GM21825 (cell line): ENCODE measurements at regions not wholly inside any gene's neighbourhood (a gene's known extent, or its start where the extent isn't known, plus 50 kb on each side); places are given as distances from the start of the nearest gene placed in this dataset.
"Not testable (repeated sequence)": the region's sequence is repeated elsewhere in the genome, so short reads cannot be mapped to it uniquely, and the experiment has no call there.

Source experiments
- ATAC-seq: cut with Tn5 transposase; IDR thresholded peaks from one replicate; pipeline ENCODE4 v1.9.1; 2021; ENCODE audit warnings: mild to moderate bottlenecking, moderate library complexity; ENCODE audit not compliant: unreplicated experiment

DNA sequence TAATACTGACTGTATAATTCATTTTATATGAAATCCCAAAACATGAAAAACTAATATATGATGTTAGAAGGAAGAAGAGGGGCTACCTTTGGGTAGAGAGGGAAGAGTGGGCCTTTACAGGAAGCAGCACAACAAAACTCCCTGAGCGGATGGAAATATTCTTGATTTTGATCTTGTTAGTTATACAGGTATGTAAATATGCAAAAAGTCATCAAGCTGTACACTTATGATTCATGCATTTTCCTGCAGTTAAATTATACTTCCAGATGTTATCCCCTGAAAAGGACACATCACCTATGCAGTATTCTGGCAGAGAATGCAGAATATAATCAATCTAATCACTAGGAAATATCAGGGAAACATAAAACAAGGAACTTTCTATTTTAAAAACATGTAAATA lies 249.4 kb upstream of the MGAT5 start:
- no peak for ATAC-seq

DNA sequence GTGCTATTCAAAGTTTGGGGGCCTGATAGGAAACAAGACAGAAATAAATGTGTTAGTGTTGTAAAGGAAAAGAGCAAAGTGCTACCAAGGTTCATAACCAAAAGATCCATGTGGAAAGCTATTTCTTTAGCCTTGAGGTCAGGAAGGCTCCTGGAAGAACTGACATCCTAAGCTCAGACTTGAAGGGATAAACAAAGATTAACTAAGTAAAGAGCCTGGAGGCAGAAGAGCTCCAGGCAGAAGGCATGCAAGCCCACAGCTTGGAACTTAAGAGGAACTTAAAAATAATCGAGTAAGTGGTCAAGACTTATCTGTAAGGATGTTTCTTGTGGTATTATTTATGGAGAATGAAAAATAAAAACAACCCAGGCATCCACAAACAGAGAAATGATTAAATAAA lies 245.0 kb upstream of the MGAT5 start:
- no peak for ATAC-seq

DNA sequence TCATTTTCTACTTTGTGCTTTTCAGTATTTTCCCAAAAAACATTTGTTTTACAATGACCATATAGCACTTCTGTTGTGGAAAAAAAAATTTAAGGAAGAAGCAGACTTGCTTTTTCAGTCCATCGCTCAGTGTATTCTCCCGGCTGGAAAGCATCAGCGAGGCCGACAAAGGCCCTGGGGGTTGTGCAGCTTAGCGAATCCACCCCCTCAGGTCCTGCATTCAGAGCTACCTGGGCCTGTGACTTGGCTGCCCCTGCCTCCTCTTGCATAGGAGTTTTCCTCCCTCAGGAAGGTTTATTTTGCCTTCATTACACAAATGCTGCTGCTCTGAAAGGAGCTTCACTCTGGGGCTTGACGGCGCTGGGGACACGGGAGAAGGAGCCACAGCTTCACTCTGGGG lies 244.4 kb upstream of the MGAT5 start:
- no peak for ATAC-seq

DNA sequence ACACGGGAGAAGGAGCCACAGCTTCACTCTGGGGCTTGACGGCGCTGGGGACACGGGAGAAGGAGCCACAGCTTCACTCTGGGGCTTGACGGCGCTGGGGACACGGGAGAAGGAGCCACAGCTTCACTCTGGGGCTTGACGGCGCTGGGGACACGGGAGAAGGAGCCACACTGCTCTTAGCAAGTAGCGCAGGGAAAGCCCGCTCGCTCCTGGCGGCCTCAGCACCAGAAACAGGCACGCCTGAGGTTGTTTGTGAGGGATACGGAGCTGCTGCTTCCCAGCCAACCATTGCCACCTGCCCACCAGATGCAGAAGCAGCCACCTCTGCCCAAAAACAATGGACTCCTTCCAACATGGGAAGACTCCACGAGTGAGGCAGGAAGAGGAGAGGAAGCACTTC lies 244.0 kb upstream of the MGAT5 start:
- ATAC-seq, result not testable (repeated sequence)

DNA sequence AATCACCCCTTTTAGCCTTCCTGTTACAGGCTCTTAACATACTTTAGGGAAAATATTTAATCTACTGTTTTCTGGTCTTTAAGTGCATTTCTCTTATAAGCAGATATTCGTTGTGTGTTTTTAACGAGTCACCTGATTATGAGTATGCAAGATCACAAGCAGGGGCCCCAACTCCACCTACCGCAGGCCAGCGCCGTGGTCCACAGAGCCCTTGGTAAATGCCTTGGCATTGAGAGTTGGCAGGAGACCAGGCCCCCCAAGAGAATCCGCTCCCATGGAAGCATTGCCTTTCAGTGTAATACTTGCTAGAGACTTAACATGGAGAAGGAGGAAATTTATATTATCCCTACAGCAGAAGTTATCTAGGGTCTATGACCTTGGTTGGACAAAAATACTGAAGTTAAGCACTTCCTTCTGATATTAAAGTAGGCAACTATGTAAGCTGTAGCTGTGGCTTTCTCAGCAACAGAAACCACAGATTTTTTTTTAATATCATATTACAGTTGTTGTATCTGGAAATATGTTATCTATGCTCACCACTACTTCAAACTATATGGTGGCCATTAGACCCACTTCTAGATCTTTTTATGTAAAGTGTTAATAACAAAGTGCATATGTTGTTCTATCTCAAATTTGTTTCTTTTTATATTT lies 241.8 kb upstream of the MGAT5 start:
- no peak for ATAC-seq

DNA sequence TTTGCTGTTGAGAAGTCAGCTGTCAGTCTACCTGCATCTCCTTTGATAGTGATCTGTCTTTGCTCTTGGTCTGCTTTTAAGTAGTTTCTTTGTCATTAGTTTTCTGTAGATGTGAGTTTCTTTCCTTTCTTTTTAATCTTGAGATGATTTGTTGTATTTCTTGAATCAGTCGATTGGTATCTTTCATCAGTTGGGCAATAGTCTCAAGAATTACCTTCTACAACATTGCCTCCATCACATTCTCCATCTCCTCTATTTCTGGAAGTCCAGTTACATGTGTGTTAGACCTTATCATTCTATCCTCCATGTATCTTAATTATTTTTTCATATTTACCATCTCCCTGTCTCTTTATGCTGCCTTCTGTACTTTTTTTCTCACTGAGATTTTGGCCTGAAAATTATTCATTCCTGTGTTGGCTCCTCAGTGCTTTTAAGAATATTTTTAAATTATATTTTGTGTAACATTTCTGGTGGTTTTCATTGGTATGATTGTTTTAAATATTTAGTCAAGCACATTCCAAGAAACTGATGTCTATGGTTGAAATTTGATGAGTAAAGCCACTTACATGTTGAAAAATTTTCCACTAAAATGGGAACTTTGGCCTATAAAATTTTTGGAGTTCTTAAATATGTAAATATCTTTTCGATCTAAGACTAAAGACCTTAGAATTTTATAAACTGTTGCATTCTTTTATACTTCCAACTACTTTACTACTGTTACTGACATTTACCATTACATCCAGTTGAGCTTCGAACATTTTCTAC lies 239.5 kb upstream of the MGAT5 start:
- no peak for ATAC-seq

DNA sequence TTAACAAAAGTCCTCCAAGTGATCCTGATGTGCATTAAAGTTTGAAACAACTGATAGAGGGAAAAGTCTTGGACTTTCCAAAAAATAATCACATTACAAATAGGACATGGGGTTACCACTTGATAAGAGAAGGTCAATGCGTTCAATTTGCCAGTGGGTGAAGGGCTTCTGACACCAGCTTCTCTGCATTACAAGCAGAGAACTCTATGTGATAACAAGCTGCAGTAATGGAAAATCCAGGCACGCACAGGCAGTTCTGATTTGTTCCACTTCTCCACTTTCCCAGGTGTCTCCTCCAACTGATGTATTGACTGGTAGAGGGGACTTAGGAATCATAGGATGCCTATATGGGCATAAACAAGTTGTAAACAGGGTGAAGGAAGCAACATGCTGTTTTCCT lies 234.0 kb upstream of the MGAT5 start:
- no peak for ATAC-seq

DNA sequence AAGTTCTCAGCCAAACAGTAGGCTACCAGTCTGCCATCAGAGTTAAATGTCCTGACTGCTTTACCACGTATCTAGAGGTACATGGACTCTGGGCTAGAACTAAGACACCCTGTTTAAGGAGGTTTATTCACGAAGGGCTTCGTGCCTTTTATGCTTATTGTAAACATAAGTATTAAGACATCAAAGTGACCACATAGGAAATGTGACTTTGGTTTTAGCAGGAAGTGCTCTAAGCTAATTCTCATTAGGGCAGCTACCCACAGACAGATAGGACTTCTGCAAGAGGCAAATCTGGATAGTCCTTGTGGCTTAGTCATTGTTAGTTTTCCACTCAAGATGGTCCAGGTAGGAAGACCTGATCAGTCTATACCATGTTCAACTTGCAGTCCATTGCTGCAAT lies 233.3 kb upstream of the MGAT5 start:
- no peak for ATAC-seq

DNA sequence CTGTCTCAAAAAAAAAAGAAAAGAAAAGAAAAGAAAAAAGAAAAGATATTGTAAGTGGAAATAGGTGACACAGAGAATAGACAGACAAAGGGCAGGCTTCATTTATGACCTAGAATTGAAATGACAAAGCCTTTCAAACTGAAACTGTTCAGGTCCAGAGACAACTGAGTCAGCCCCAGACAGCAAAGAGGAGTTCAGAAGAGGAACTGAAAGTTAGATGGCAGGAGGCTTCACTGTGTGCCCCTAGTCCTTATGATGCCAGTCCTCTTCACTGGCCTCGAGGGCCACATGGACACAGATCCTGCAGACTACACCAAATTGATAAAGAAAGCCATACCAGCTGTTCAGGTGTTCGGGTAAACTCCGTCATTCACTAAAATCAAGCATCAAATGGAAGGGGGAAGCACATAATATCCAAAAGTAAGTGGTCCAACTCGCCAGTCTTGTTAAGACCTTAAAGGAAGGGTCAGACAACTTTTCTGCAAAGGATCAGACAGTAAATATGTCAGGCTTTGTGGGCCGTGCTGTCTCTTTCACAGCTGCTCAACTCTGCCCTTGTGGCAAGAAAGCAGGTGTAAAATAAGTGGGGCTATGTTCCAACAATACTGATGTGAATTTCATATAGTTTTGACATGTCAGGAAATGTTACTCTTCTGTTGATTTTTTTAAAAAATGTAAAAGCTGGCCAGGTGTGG lies 231.9 kb upstream of the MGAT5 start:
- peak; percentile 97 for ATAC-seq

DNA sequence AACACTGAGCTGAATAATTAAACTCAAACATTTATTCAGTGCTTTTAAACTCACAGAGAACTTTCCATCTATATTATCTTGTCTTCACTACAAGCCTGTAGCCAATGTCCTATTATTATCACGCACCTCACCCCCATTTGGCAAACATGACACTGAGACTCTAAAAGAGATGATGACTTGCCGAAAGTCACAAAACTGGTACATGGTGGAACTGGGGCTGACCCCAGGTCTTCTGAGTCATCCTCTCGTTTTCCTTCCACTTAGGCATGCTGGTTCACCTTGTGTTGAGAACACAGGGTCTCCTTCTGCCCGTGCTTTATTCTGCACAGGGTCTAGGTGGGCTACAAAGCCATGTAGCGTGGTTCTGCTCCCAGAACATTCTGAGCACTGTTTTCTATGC lies 230.0 kb upstream of the MGAT5 start:
- no peak for ATAC-seq

DNA sequence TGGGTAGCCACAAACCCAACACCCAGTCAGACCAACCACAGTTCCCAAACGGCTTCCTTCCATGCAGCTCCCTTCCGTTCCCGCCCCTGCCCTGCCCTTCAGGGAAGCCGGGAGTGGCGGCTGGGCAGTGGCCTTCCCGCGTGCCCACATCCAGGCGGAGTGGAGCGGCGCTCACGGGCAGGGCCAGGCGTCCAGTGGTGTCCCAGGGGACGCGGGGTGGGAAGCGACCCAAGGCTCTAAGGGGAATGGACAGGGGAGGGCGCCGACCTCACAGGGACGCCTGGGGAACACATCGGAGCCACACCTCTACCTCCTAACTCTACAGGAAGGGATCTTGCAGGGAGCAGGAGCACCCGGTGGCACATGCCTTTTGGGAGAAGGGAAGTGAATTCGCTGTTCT lies 225.9 kb upstream of the MGAT5 start:
- ATAC-seq, result no peak

DNA sequence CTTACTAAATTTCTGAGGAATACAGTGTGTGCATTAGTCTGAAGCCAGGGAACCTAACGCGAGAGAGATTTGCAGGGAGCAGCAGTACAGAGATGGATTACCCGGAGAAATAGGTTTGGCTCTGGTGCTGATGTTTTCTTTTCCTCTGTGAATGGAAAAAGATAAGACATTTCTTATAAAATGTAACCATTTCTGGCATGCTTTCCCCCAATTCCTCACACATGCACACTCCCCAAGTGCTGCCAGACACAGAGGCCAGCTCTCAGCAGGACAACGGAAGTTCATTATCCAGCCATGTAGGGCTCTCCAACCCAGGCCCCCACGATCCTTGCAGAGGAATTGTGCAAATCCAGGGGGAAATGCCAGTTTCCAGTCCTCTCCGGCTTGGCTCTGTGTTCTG lies 224.5 kb upstream of the MGAT5 start:
- no peak for ATAC-seq

DNA sequence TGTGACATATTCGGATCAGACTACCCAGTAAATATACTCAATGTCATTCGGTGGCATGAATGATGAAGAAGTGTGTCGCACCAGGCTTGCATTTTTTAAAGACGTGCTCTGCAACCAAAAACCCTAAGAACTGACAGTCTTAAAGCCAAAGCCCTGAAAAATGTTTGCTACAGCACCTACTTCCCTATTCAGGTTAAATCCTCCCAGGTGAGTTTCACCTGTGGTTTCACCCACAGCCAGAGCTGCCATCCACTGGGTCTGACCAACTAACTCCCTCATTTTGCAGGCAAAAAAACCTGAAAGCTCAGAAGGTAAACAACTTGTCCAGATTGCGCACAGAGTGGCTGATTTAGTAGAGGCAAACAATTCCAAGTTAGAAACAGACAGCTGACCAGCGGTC lies 222.3 kb upstream of the MGAT5 start:
- ATAC-seq, result no peak

DNA sequence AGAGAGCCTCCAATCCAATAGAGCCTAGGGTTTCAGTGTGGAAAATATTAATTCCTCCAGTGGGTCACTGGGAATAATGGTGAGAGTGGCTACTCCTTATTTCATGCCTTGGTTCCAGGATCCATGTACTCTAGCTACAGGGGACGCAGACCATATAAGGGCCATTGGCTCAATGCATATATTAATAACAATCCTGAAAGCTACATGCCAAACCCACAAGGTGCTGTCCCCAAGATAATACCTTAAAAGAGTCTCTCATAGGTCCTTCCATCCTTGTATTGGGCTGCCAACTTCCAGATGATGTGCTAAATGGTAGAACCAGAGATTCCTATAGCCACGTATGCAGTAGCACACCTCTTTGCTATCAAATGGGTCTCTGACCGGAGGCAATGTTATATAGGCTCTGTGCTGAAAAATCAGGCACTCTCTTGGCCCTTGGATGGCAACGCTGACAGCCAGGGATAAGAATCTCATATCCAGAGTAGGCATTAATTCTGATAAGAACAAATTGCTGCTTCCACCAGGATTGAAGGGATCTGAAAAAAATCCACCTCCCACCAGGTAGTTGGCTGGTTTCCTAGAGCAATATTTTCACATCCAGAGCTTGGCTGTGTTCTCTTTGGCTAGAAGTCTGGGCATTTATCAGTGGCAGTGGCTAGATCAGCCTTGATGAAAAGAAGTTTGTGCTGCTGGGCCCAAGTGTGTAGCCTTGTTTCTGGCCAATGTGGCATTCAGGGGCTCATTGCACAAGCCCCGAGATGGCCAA lies 218.1 kb upstream of the MGAT5 start:
- no peak for ATAC-seq

DNA sequence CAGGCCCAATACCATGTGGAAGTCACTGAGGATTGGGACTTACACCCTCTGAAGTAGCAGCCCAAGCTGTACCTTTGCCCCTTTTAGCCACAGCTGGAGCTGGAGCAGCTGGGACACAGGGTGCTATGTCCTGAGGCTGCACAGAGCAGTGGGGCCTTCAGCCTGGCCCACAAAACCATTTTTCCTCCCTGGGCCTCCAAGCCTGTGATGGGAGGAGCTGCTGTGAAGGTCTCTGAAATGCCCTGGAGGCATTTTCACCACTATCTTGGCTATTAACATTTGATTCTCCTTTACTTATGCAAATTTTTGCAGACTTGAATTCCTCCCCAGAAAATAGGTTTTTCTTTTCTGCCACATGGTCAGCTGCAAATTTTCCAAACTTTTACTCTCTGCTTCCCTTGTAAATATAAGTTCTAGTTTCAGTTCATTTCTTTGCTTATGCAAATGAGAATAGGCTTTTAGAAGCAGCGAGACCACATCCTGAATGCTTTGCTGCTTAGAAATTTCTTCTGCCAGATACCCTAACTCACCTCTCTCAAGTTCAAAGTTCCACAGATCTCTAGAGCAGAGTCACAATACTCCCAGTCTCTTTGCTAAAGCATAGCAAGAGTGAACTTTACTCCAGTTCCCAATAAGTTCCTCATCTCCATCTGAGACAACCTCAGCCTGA lies 213.8 kb upstream of the MGAT5 start:
- ATAC-seq, result no peak

DNA sequence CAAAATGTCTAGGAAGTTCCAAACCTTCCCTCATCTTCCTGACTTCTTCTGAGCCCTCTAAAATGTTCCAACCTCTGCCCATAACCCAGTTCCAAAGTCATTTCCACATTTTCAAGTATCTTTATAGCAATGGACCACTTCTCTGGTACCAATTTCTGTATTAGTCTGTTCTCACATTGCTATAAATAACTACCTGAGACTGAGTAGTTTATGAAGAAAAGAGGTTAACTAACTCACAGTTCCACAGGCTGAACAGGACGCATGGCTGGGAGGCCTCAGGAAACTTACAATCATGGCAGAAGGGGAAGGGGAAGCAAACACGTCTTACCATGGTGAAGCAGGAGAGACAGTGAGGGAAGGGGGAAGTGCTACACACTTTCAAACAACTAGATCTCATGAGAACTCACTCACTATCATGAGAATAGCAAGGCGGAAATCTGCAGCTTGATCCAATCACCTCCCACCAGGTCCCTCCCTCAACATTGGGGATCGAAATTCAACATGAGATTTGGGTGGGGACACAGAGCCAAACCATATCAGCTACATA lies 213.2 kb upstream of the MGAT5 start:
- not testable (repeated sequence) for ATAC-seq

DNA sequence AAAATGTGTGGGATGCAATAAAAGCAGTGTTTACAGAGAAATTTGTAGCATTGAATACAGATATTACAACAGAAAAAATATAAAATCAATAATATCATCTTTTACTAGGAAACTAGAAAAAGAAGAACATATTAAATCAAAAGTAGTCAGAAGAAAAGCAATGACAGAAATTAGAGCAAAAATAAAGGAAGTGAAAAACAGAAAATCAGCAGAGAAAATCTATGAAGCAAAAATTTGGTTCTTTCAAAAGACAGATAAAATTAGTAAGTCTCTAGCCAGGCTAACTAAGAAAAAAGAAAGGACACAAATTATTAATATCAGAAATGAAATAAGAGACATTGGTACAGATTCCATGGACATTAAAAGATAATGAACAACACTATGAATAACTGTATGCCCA lies 212.0 kb upstream of the MGAT5 start:
- no peak for ATAC-seq

DNA sequence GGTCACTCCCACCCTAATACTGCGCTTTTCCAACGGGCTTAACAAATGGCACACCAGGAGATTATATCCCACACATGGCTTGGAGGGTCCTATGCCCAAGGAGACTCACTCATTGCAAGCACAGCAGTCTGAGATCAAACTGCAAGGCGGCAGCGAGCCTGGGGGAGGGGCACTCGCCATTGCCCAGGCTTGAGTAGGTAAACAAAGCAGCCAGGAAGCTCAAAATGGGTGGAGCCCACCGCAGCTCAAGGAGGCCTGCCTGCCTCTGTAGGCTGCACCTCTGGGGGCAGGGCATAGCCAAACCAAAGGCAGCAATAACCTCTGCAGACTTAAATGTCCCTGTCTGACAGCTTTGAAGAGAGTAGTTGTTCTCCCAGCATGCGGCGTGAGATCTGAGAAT lies 210.8 kb upstream of the MGAT5 start:
- ATAC-seq, result not testable (repeated sequence)

DNA sequence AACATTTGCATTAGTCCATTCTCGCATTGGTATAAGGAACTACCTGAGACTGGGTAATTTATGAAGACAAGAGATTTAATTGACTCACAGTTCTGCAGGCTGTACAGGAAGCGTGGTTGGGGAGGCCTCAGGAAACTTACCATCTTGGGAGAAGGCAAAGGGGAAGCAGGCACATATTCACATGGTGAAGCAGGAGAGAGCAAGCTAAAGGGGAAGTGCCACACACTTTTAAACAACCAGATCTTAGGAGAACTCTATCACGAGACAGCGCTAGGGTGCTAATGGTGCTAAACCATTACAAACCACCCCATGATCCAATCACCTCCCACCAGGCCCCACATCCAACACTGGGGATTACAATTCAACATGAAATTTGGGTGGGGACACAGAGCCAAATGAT lies 201.7 kb upstream of the MGAT5 start:
- no peak for ATAC-seq

DNA sequence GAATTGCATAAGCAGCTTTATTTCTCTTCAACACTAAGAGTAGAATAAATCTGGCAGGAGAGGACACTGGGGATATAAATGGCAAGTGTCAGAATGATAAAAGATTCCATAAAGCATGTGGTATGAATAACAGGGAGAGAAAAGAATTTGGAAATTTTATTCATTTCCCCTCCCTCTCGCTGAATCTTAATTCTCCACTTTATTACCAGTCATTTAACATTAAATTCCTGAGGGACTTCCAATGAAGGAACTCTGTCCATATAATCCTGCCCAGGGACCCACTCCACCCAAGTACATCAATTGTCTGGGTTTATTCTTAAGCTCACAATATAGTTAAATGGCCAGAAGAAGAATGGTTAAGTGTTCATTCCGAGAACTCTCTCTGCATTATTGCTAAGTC lies 197.7 kb upstream of the MGAT5 start:
- no peak for ATAC-seq

DNA sequence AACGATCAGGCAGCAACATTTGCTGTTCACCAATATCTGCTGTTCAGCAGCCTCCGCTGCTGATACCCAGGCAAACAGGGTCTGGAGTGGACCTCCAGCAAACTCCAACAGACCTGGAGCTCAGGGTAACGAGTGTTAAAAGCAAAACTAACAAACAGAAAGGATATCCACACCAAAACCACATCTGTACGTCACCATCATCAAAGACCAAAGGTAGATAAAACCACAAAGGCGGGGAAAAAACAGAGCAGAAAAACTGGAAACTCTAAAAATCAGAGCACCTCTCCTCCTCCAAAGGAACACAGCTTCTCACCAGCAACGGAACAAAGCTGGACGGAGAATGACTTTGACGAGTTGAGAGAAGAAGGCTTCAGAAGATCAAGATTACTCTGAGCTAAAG lies 192.8 kb upstream of the MGAT5 start:
- ATAC-seq, result not testable (repeated sequence)
